Tibial nerve (tissue), 4 donors: ENCODE measurements at regions not wholly inside any gene's neighbourhood (a gene's known extent, or its start where the extent isn't known, plus 50 kb on each side); places are given as distances from the start of the nearest gene placed in this dataset.

Experiments
- DNase-seq, 2 donors: peaks; one replicate each; pipeline ENCODE4 v3.0.0-alpha.2; 2019; ENCODE audit warnings: low spot score in 2 of 2
- H3K27ac ChIP-seq, 4 donors: fragments of 200-600 bp; sonication (generic) in 3 of 4; one replicate each; pipeline ENCODE4 v1.5.1; 2017 to 2019; ENCODE audit warnings: mild to moderate bottlenecking in 1 of 4
- H3K27me3 ChIP-seq, 2 donors: fragments of 200-600 bp; sonication (generic) in 1 of 2; one replicate each; pipeline versions ENCODE4 v1.5.1 to v1.6.0; 2017 to 2019
- H3K36me3 ChIP-seq, 3 donors: fragments of 200-600 bp; sonication (generic); one replicate each; pipeline ENCODE4 v1.5.1; 2018 to 2019
- H3K4me1 ChIP-seq, 4 donors: fragments of 200-600 bp; sonication (generic) in 3 of 4; one replicate each; pipeline ENCODE4 v1.5.1; 2017 to 2019
- H3K4me3 ChIP-seq, 4 donors: fragments of 200-600 bp; sonication (generic) in 3 of 4; one replicate each; pipeline ENCODE4 v1.5.1; 2017 to 2019; ENCODE audit warnings: mild to moderate bottlenecking in 1 of 4, moderate library complexity in 1 of 4
- H3K9me3 ChIP-seq, 4 donors: fragments of 200-600 bp; sonication (generic) in 3 of 4; one replicate each; pipeline ENCODE4 v1.5.1; 2017 to 2019
- EP300 ChIP-seq, 2 donors: sonication (generic); formaldehyde crosslinking; IDR thresholded peaks; one replicate each; pipeline ENCODE4 v1.6.1; 2017; ENCODE audit warnings: antibody characterized with exemption in 2 of 2, mild to moderate bottlenecking in 1 of 2
- POLR2A ChIP-seq, 2 donors: fragments of 450-650 bp; IDR thresholded peaks; one replicate each; pipeline ENCODE4 v1.6.1; 2017; ENCODE audit warnings: antibody characterized with exemption in 2 of 2, mild to moderate bottlenecking in 2 of 2, moderate library complexity in 2 of 2
- WGBS, 2 donors: methylation state at CpG; one replicate each; pipeline ENCODE4 v1.1.5; 2018; 5-methylcytosine and 5-hydroxymethylcytosine counted together
- TF ChIP-seq, protein P1 (sequence below), 5 experiments: fragments of 200-600 bp in 3 of 5; fragments of 450-650 bp in 2 of 5; sonication (generic) in 3 of 5; IDR thresholded peaks; one replicate each; pipeline ENCODE4 v1.5.1; 2016 to 2019; ENCODE audit warnings: antibody characterized with exemption in 5 of 5, mild to moderate bottlenecking in 3 of 5, moderate library complexity in 2 of 5

DNA sequence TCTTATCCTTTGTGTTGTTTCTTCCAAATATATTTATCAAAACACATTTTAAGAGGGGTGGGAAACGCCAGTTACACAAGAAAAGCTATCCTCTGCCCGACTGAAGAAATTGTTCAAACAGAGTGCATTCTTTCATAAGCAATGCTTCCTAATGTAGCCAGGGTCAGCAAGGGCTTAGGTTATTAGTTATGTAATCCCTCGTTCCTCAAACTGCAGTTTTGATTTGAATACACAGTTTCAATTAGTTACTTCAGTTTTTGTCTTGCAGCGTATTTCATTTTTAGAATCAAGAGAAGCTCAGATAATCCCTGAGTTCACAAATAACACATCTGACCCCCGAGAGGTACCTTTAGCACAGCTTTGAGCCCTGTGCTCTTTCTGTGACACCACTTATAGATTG is 141.7 kb upstream of the NRIP1 start:
- H3K4me3 ChIP-seq, result no peak overlapping the region
- no peaks in the 10 kb centered on the region for H3K36me3 ChIP-seq
- TF ChIP-seq EP300 (IDR thresholded peaks at IDR 0.05), result peak in 1 of 2 donors; percentile 62
- no peak for TF ChIP-seq POLR2A (IDR thresholded peaks at IDR 0.05)
- H3K4me1 ChIP-seq, result peaks cover 0 to 12% (median 0%) of the 10 kb centered on the region in 4 donors
- 45 to 51% methylated on average over 5 of the region's 5 CpGs for whole genome bisulfite sequencing, 2 donors
- no peak overlapping the region for H3K27ac ChIP-seq
- no peaks in the 10 kb centered on the region for H3K27me3 ChIP-seq
- no peaks in the 10 kb centered on the region for H3K9me3 ChIP-seq
- no peak for DNase-seq

DNA sequence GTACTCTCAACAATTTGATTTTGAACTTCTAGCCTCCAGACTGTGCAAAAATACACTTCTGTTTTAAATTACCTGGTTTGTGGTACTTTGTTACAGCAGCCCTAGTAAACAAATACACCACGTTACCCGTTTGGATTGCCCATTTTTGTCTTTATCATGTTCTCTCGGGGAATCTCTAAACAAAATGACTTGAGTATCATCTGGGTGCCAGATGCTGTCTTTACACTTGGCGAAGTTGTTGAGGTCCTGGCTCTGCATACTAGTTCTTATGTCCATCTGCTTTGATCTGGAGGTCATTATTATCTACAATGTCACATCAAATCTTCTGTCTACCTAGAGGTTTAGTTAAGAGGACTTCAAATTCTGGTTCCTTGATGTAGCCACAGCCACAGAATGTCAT is 142.4 kb upstream of the NRIP1 start:
- TF ChIP-seq, protein P1, sequence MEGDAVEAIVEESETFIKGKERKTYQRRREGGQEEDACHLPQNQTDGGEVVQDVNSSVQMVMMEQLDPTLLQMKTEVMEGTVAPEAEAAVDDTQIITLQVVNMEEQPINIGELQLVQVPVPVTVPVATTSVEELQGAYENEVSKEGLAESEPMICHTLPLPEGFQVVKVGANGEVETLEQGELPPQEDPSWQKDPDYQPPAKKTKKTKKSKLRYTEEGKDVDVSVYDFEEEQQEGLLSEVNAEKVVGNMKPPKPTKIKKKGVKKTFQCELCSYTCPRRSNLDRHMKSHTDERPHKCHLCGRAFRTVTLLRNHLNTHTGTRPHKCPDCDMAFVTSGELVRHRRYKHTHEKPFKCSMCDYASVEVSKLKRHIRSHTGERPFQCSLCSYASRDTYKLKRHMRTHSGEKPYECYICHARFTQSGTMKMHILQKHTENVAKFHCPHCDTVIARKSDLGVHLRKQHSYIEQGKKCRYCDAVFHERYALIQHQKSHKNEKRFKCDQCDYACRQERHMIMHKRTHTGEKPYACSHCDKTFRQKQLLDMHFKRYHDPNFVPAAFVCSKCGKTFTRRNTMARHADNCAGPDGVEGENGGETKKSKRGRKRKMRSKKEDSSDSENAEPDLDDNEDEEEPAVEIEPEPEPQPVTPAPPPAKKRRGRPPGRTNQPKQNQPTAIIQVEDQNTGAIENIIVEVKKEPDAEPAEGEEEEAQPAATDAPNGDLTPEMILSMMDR (IDR thresholded peaks at IDR 0.05), result no peak
- no peak for TF ChIP-seq EP300 (IDR thresholded peaks at IDR 0.05)
- TF ChIP-seq POLR2A (IDR thresholded peaks at IDR 0.05), result no peak
- no peaks in the 10 kb centered on the region for H3K36me3 ChIP-seq
- no peak for DNase-seq
- WGBS, 2 donors, result 85 to 90% methylated on average over 4 of the region's 4 CpGs
- H3K4me1 ChIP-seq, result peaks cover 0 to 15% (median 0%) of the 10 kb centered on the region in 4 donors
- H3K9me3 ChIP-seq, result no peaks in the 10 kb centered on the region
- H3K27ac ChIP-seq, result no peak overlapping the region
- no peaks in the 10 kb centered on the region for H3K27me3 ChIP-seq
- H3K4me3 ChIP-seq, result no peak overlapping the region

DNA sequence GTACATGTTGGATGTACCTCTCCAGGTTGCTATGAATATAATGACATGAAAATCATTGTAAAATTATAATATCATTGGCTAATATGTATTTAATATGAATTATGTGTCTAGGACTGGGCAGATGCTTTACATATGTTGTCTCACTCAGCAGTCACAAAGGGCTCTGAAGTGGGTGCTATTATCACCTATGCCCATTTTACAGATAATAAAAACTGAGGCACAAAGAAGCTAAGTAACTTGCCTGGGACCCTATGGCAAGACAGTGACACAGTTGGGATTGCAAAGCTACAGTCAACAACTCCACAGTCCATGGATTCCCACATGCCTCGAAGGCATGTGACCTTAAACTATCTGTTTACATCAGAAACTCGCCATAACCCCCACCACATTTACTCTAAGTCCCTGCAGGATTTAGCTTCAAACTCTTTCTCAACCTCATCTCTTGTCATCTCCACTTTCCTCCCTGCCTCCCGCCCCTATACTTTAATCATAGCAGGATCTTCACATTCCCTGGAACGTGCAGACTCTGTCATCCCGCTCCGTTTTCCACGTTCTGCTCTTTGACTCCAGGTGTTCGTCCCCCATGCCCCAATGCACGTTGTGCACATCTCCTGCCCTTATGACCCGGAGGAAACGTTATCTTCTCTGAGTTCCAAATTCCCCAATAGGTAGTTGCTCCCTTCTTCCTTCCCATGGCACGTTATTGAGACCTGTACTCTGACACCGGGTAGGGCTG is 143.0 kb upstream of the NRIP1 start:
- no peak overlapping the region for H3K27ac ChIP-seq
- H3K9me3 ChIP-seq, result no peaks in the 10 kb centered on the region
- WGBS, 2 donors, result 86 to 89% methylated on average over 13 of the region's 13 CpGs
- no peaks in the 10 kb centered on the region for H3K27me3 ChIP-seq
- H3K36me3 ChIP-seq, result no peaks in the 10 kb centered on the region
- H3K4me3 ChIP-seq, result no peak overlapping the region
- no peak for DNase-seq
- H3K4me1 ChIP-seq, result peaks cover 0 to 15% (median 0%) of the 10 kb centered on the region in 4 donors
- TF ChIP-seq POLR2A (IDR thresholded peaks at IDR 0.05), result no peak
- no peak for TF ChIP-seq EP300 (IDR thresholded peaks at IDR 0.05)
- TF ChIP-seq, protein P1 (IDR thresholded peaks at IDR 0.05), result no peak

DNA sequence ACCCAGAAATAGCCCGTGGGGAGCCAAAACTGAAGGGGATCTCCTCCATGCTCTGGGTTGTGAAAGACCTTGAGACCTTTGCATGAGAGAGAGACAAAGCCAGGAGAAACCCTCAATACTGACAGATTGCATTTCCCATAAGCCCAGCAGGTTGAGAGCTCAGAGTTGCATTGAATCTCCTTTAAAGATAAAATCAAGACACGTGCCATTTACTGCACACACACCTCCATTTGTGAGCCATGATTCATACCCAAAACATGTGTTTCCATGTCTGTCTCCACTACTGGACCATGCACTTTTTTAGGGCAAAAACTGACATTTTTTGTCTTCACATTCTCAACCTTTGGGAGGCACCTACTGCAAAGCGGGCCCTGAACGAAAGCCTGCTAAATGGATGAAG is 144.0 kb upstream of the NRIP1 start:
- WGBS, 2 donors, result 88 to 93% methylated on average over 4 of the region's 4 CpGs
- H3K27ac ChIP-seq, result no peak overlapping the region
- no peak for DNase-seq

DNA sequence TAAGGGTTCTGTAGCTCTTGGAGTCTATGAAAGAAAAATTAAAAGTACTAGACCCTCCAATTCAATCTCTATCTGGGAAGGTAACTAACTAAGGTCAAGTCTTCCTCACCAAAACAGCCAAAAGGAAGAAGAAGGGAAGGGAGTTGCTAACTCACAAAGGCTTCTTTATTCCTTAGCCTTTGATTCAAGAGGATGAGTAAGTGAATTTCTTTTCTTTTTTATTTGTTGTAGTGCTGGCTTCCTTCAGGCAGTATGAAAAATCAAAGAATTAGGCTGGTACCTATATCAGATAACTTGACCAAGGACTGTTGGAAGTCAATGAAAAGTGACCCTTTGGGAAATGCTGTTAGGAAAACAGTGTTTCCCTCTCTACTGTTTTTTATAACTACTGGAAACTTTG is 144.4 kb upstream of the NRIP1 start:
- peaks cover 0 to 15% (median 0%) of the 10 kb centered on the region in 4 donors for H3K4me1 ChIP-seq

More for the DNA sequence above, 144.0 kb upstream of the NRIP1 start:
- H3K36me3 ChIP-seq, result no peaks in the 10 kb centered on the region
- no peak overlapping the region for H3K4me3 ChIP-seq
- no peaks in the 10 kb centered on the region for H3K27me3 ChIP-seq
- no peak for TF ChIP-seq POLR2A (IDR thresholded peaks at IDR 0.05)
- no peaks in the 10 kb centered on the region for H3K9me3 ChIP-seq
- peaks cover 0 to 15% (median 0%) of the 10 kb centered on the region in 4 donors for H3K4me1 ChIP-seq

DNA sequence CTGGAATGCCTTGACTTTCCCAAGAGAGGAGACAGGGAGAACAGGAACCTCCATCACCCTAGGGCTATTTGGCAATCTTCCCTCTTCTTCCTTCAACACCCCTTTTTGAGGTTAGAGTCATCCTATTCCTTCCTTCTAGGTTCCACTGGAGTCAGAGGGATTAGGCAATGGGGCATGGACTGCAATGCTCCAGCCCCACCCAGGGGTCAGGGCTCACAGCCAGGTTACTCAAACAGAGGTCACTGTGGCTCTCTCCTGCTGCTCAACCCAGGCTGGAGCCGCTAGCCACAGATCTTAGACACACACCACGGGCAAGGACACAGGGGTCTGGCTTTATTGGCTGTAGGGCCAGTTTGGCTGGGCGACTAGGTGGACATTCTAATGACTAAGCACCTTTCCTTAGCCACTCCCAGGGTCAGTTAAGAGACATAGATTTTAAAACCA is 145.5 kb upstream of the NRIP1 start:
- peak in 1 of 2 donors; percentile 85 for TF ChIP-seq EP300 (IDR thresholded peaks at IDR 0.05)
- TF ChIP-seq, protein P1 (IDR thresholded peaks at IDR 0.05), result no peak
- peaks cover 0 to 15% (median 0%) of the 10 kb centered on the region in 4 donors for H3K4me1 ChIP-seq
- H3K27ac ChIP-seq, result no peak overlapping the region
- no peaks in the 10 kb centered on the region for H3K27me3 ChIP-seq
- no peaks in the 10 kb centered on the region for H3K9me3 ChIP-seq
- 60 to 74% methylated on average over 3 of the region's 3 CpGs for WGBS, 2 donors
- no peaks in the 10 kb centered on the region for H3K36me3 ChIP-seq
- no peak overlapping the region for H3K4me3 ChIP-seq
- DNase-seq, result peak; percentile 50 to 84

More for the DNA sequence above, 144.4 kb upstream of the NRIP1 start:
- Histone ChIP-seq H3K4me3 (no peak overlapping the region), H3K9me3 (no peaks in the 10 kb centered on the region), H3K27ac (no peak overlapping the region), H3K27me3 (no peaks in the 10 kb centered on the region), H3K36me3 (no peaks in the 10 kb centered on the region)
- TF ChIP-seq, protein P1 (IDR thresholded peaks at IDR 0.05), result no peak
- TF ChIP-seq POLR2A (IDR thresholded peaks at IDR 0.05) (no peak), EP300 (IDR thresholded peaks at IDR 0.05) (no peak)
- no peak for DNase-seq
